ENCODE measurements at regions not wholly inside any gene's neighbourhood (a gene's known extent, or its start where the extent isn't known, plus 50 kb on each side); places are given as distances from the start of the nearest gene placed in this dataset.

DNA sequence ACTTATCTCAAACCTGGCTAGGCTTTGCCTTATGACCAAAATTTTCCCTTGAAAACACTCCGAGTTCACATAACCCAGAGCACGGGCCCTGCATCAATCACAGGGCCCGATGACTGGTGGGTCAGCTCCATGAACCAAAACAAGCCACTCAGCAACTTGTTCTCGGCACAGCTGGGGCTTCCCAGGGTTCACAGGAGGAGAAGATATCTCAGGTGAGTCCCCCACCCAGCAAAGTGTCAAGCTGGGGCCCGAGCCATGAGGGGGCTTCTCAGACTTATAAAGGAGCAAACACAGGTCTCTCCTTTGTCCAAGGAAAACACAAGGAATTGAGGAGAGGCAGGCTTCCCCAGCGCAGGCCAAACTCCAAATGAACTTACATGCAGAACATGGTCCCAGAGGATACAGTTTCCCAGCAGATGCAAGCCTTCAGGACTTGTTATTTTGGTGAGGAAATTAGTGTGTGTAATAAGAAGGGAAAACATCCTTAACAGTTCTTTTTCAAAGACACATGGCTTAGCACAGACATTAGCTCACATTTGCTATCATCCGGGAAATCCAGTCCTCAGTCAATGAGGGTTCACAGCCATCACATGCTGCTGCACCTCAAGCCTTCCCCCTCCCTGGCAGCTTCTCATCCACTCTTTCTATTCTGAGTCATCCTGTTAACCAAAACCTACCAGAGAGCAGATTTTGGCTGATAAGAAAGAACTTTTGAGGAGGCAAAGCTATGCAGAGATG lies 98.1 kb upstream of the NFIA start:
- DNase-seq = peak; percentile 19

DNA sequence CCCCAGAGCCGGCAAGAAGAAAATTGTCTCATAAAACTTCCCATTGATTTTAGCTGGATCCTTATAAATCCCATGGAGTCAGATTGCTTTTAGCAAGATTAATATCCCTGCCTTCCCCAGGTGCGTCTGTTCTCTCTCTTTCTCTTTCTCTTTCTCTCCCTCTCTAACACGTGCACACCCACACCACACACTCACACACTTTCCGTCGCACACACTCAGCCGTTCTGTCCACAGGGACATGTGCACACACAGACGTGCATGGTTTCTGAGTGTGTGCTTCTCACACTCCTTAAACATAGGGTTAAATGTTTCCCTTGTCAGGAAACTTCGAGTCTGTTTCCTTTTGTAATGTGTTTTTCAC lies 98.7 kb upstream of the NFIA start:
- DNase-seq = no peak

- no peak for DNase-seq
These were observed 99.8 kb upstream of the NFIA start for GRCh38 chr1:60982539-60982938.

DNA sequence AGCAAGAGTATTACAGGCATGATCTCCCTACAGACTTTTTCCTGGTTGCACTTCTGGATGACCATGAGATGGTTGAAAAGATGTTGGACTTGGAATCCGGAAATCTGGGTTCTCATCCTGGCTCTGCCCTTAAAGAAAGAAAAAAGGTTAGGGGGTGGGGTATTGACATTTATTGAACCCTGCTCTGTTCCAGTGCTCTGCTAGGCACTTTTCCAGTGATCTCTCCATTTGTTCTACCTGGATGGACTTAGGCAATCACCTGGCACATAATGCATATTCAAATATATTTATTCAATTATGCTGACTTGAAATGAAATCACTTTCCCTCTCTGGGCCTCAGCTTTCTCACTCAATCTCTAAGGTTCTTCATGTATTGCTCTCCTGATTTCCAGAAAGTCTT lies 101.0 kb upstream of the NFIA start:
- no peak for DNase-seq

- peak; percentile 57 for DNase-seq
These were observed 103.7 kb upstream of the NFIA start for GRCh38 chr1:60978421-60979357.

GRCh38 chr1:60977661-60978060 lies 104.7 kb upstream of the NFIA start:
- DNase-seq = no peak

DNA sequence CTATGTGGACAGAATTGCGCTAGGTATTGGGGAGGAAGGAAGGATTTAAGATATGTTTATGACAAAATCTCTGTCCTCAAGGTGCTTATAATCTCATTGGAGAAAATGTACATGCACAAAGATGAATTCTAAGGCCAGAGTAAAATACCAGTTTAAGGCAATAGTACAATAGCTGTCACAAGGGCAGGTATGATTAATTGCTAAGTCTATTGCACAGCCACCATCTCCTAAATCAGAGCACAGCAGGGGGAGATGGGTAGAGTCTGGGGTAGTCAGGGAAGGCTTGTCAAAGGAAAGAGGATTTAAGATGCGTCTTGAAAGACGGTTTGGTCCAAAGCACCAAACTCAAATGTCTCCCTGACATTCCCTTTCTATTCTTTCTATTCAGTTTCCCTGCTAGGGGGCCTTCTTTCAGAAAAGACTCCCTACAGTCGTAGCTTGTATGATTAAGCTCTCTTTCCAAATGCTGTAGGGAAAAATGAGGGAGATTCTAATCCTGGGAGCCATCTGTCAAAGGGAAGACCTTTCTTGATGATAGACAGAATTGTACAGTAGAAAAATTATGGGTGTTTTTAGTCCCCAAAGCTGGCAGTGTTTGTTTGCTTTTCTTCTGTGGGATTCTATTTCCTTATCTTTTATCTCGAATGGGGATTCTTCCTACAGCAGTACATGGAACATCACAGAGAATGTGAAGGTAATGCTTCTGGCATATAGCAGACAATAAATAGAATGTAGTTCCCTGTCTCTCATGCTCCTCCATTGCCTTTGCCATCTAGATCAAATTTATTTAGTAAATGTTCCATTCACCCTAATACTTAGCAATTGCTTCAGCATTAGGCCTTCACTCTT lies 107.6 kb upstream of the NFIA start:
- DNase-seq = no peak

DNA sequence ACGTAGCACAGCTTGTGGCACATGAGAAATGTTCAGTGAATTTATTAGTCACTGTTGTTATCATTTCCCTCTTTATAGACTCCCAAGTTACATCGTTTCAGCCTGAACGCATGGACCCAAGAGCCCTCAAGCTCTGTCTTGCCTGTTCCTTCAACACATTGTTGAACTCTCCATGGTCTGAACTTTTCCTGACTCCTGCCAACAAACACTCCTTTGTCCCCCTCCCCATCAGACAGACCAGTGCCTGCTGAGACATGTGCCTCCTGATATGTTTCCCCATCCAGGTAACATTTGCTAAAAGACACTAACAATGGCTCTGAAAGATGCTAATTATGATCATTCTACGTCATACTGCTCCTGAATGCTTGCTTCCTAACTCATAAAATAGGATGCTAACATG lies 108.7 kb upstream of the NFIA start:
- DNase-seq = no peak

- peak; percentile 86 for DNase-seq
These were observed 109.5 kb upstream of the NFIA start for GRCh38 chr1:60972841-60973364.

DNA sequence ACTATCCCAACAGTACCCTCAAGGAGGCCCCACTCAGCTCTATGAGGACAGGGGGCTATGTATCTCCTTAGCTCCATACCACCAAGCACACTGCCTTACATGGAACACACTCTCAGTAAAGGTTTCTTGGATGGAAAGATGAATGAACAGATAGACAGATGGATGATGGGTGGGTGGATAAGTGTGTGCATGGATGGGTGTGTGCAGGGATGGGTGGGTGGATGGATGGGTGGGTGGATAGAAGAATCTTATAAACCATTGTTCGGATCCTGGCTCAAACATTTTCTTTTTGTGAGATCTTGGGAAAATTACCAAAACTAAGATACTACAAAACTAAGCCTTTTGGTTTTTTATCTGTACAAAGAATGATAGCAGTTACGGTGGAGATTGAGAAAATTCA lies 111.0 kb upstream of the NFIA start:
- no peak for DNase-seq

GRCh38 chr1:60969971-60970509 lies 112.3 kb upstream of the NFIA start:
- peak; percentile 53 for DNase-seq

- DNase-seq = no peak
These were observed 117.0 kb upstream of the NFIA start for GRCh38 chr1:60965280-60965854.

- no peak for DNase-seq
These were observed 119.0 kb upstream of the NFIA start for GRCh38 chr1:60963167-60963940.

- DNase-seq = peak; percentile 28
These were observed 121.4 kb upstream of the NFIA start for GRCh38 chr1:60960891-60961461.

- DNase-seq = no peak
These were observed 122.7 kb upstream of the NFIA start for GRCh38 chr1:60959701-60960100.

DNA sequence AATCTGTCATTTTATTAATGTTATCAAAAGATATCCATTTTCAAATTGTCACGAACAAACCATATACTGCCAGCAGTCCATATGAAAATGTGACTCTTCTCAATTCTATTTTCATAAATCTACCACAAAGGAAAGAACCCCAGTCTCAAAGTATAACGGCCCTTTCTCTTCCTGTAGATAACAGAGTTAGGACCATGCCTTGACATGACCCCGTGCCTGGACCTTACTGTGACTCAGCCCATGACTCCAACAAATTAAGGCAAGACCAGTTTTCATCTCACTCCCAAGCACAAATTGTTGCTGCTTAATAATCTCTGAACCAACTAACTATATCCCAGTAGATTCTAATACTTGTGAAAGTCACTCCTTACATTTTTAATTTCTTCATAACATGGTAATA lies 124.4 kb upstream of the NFIA start:
- DNase-seq = no peak

GRCh38 chr1:60956520-60956919 lies 125.8 kb upstream of the NFIA start:
- DNase-seq = no peak

- DNase-seq = no peak
These were observed 129.7 kb upstream of the NFIA start for GRCh38 chr1:60952612-60953111.

DNA sequence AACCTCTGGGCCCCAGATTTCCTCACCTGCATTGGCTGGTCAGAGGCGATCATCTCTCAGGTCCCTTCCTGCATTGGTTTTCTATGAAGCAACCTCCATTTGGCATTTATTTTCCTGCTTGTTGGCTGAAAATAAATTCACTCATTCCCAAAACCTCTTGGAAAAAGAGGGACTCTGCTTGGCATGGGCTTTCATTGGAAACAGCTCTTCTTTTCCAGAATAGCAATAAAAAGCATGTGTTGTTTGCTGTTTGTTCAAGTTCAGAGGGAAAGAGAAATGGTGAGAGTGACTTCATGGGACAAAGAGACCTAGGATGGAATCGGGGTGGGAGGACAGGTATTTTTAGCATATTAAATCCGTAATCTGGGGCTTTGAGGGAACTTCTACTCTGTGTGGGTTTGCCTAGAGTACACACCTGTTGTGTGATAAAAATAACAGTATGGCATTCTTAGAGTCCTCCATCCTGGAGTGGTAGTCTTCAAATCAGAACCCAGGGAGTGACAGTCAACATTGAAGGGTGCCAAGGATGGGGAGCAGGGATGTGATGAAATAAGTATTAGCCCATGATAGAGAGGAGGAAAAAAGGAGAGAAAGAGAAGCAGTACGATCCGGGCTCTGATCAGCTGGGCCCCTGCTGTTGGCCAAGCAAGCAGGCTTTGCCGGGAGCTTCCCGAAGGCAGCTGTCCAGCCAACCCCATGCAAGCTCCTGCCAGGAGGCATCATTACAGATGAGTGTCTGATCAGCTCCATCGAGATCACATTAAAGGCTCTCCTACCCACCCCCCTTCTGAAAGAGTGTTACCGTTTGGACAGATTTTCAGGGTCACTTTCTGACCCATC lies 131.9 kb upstream of the NFIA start:
- DNase-seq = no peak

DNA sequence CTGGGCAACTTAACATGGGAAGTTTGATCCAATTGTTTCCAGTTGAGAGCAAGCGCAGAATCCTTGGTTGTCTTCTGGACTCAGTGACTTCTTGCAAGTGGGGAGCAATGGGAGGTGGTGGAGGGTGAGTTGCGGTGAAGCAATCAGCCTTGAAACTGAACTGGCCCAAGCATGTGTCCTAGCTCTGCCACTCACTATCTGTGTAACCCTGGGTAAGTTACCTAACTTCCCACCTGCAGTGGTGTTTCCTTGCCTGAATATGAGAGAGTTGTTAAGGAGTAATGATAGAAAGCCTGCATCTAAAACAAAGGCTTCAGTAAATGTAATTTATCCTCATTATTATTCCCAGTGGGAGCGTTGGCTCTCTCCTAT lies 132.5 kb upstream of the NFIA start:
- DNase-seq = no peak
